ENCODE measurements at regions not wholly inside any gene's neighbourhood (a gene's known extent, or its start where the extent isn't known, plus 50 kb on each side); places are given as distances from the start of the nearest gene placed in this dataset.

GRCh38 chr1:101460739-101461138 lies 223.9 kb downstream of the S1PR1 start:
- TF ChIP-seq, protein P1, sequence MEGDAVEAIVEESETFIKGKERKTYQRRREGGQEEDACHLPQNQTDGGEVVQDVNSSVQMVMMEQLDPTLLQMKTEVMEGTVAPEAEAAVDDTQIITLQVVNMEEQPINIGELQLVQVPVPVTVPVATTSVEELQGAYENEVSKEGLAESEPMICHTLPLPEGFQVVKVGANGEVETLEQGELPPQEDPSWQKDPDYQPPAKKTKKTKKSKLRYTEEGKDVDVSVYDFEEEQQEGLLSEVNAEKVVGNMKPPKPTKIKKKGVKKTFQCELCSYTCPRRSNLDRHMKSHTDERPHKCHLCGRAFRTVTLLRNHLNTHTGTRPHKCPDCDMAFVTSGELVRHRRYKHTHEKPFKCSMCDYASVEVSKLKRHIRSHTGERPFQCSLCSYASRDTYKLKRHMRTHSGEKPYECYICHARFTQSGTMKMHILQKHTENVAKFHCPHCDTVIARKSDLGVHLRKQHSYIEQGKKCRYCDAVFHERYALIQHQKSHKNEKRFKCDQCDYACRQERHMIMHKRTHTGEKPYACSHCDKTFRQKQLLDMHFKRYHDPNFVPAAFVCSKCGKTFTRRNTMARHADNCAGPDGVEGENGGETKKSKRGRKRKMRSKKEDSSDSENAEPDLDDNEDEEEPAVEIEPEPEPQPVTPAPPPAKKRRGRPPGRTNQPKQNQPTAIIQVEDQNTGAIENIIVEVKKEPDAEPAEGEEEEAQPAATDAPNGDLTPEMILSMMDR (conservative IDR thresholded peaks at IDR 0.05; ENCODE audit: low read depth, low read length): no peak
- TF ChIP-seq EZH2 (IDR thresholded peaks at IDR 0.05; ENCODE audit: borderline replicate concordance, low read depth, low read length, poor library complexity, severe bottlenecking): no peak
